ENCODE measurements at regions not wholly inside any gene's neighbourhood (a gene's known extent, or its start where the extent isn't known, plus 50 kb on each side); places are given as distances from the start of the nearest gene placed in this dataset.

- TF ChIP-seq POLR2AphosphoS5 (IDR thresholded peaks at IDR 0.05; ENCODE audit: low read depth, low read length) (no peak), TAF1 (IDR thresholded peaks at IDR 0.05; ENCODE audit: low read depth, low read length) (no peak), SPI1 (IDR thresholded peaks at IDR 0.05; ENCODE audit: low read depth, low read length) (no peak), POLR2A (IDR thresholded peaks at IDR 0.05; ENCODE audit: low read depth, low read length) (no peak), PAX5 (IDR thresholded peaks at IDR 0.05; ENCODE audit: insufficient read depth, low read length, severe bottlenecking) (no peak)
Measured at GRCh38 chr4:22869235-22869634, 176.5 kb downstream of the GBA3 start.

Measured in GM12891 (cell line).